Neural progenitor cell (in vitro differentiated cells): ENCODE measurements at regions not wholly inside any gene's neighbourhood (a gene's known extent, or its start where the extent isn't known, plus 50 kb on each side); places are given as distances from the start of the nearest gene placed in this dataset.

Source experiments
- CTCF ChIP-seq: fragments of 200-600 bp; sonication (generic); IDR thresholded peaks from 2 replicates; pipeline ENCODE4 v1.5.1; 2017; ENCODE audit warnings: antibody characterized with exemption, mild to moderate bottlenecking
- EZH2 ChIP-seq: fragments of 200-600 bp; sonication (generic); IDR thresholded peaks from 2 replicates; pipeline ENCODE4 v1.6.1; 2017; ENCODE audit warnings: antibody characterized with exemption, mild to moderate bottlenecking, moderate library complexity
- EZH2phosphoT487 ChIP-seq: fragments of 200-600 bp; sonication (generic); IDR thresholded peaks from 2 replicates; pipeline ENCODE4 v1.6.1; 2017; ENCODE audit warnings: antibody characterized with exemption

GRCh38 chr1:163737261-163737660, 415.5 kb downstream of the NUF2 start:
- TF ChIP-seq CTCF (no peak), EZH2 (no peak), EZH2phosphoT487 (no peak)
